BE2C (cell line): ENCODE measurements at regions not wholly inside any gene's neighbourhood (a gene's known extent, or its start where the extent isn't known, plus 50 kb on each side); places are given as distances from the start of the nearest gene placed in this dataset.
A peak's percentile ranks its signal among the peaks of the same experiment; 100 is the strongest.

ENCODE experiments used
- DNase-seq: peaks from one replicate; pipeline ENCODE4 v3.0.0-alpha.2; 2020
- H3K27me3 ChIP-seq: fragments of 250-450 bp; sonication (Bioruptor Pico); 2 replicates; pipeline ENCODE4 v1.5.1; 2020; ENCODE audit warnings: mild to moderate bottlenecking
- H3K36me3 ChIP-seq: fragments of 250-450 bp; sonication (Bioruptor Pico); 2 replicates; pipeline ENCODE4 v1.5.1; 2020; ENCODE audit warnings: mild to moderate bottlenecking
- H3K4me1 ChIP-seq: fragments of 250-450 bp; sonication (Bioruptor Pico); 2 replicates; pipeline ENCODE4 v1.5.1; 2020
- H3K4me3 ChIP-seq: 2 replicates; pipeline ENCODE4 v1.5.1; 2011; ENCODE audit warnings: low read depth, low read length
- H3K9me3 ChIP-seq: fragments of 250-450 bp; sonication (Bioruptor Pico); 2 replicates; pipeline ENCODE4 v1.5.1; 2020
- TF ChIP-seq, protein P1 (sequence below): IDR thresholded peaks from 2 replicates; pipeline ENCODE4 v1.5.1; 2012; ENCODE audit warnings: mild to moderate bottlenecking, low read depth, low read length

DNA sequence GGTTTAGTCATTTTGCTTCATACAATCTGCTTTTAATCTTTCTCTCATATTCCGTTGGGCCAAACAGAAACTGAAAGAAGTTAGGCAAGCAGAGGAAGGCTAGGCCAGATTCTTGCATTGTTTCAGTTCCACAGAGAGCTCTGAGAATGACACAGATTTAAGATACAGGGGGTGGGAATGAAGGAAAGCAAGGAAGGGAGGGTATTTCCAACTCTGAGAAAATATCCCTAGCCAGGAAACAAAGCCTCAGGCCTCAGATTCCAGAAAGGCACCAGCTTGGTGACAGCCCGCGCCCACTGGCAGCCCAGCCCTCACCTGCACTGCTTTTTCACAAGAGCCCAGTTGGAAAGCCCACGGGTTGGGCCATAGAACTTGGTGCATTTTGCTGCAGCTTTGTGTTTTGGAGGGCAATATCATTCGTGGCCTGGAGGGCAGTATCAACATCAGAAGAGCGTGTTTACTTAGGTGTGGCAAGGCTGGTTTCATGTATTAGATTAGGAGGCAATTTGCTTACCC, 63.5 kb downstream of the ENC1 start:
- 0 out of 2 replicates have a peak, but pooled peaks cover 2% of the 10 kb centered on the region for H3K4me1 ChIP-seq
- TF ChIP-seq, protein P1, sequence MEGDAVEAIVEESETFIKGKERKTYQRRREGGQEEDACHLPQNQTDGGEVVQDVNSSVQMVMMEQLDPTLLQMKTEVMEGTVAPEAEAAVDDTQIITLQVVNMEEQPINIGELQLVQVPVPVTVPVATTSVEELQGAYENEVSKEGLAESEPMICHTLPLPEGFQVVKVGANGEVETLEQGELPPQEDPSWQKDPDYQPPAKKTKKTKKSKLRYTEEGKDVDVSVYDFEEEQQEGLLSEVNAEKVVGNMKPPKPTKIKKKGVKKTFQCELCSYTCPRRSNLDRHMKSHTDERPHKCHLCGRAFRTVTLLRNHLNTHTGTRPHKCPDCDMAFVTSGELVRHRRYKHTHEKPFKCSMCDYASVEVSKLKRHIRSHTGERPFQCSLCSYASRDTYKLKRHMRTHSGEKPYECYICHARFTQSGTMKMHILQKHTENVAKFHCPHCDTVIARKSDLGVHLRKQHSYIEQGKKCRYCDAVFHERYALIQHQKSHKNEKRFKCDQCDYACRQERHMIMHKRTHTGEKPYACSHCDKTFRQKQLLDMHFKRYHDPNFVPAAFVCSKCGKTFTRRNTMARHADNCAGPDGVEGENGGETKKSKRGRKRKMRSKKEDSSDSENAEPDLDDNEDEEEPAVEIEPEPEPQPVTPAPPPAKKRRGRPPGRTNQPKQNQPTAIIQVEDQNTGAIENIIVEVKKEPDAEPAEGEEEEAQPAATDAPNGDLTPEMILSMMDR, result no peak
- no peak for DNase-seq
- no peaks in the 10 kb centered on the region for H3K9me3 ChIP-seq
- no peak overlapping the region for H3K4me3 ChIP-seq
- no peaks in the 10 kb centered on the region for H3K36me3 ChIP-seq
- H3K27me3 ChIP-seq, result no peaks in the 10 kb centered on the region

DNA sequence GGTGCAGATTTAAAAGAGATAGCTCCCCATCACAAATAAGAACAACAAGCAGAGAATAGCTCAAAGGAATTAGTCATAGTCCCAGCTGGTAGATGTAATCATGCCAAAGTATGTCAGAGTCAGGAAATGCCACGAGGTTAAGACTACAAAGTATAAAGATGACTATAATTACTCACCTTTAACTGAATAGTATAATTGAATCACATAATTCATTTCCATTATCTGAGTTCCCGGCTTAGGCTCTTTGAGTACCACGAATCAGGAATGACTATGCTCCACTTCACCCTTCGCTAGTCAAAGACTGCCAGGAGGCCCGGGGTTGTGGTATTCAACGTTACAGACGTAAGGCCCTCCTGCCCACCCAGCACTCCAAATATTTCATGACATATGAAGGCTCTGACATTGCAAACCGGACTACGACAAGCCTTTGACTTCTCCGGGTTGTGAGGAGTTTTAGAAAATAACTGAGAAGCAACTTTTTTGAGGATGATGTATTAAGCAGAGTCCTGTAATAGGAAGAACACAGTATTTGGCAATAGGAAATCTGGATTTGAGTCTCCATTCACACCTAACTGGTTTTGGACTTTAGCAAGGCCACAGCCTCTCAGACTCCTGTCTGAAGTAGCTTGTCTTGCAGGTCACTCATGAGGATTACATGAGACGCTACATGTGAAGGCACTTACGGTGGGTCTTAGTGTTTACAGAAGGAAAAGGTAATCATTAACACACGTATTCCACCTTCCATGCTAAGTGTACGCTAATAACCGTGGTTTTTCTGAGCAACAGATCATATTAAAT, 64.6 kb downstream of the ENC1 start:
- Histone ChIP-seq H3K36me3 (no peaks in the 10 kb centered on the region), H3K4me1 (0 out of 2 replicates have a peak, but pooled peaks cover 2% of the 10 kb centered on the region), H3K4me3 (no peak overlapping the region), H3K27me3 (no peaks in the 10 kb centered on the region), H3K9me3 (no peaks in the 10 kb centered on the region)
- TF ChIP-seq, protein P1, result no peak
- peak; percentile 30 for DNase-seq

DNA sequence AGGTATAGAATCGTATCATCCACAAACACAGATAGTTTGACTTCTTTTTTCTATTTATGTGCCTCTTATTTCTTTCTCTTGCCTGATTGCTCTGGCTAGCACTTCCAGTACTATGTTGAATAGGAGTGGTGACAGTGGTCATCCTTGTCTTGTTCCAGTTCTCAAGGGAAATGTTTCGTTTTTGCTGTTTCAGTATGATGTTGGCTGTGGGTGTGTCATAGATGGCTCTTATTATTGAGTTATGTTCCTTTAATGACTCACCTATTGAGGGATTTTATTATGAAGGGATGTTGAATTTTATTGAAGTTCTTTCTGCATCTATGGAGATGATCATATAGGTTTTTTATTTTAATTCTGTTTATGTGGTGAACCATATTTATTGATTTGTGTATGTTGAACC, 70.3 kb downstream of the ENC1 start:
- Histone ChIP-seq H3K27me3 (no peaks in the 10 kb centered on the region), H3K4me1 (no peaks in the 10 kb centered on the region), H3K4me3 (no peak overlapping the region), H3K9me3 (no peaks in the 10 kb centered on the region), H3K36me3 (no peaks in the 10 kb centered on the region)
- DNase-seq, result no peak
- TF ChIP-seq, protein P1, result no peak

DNA sequence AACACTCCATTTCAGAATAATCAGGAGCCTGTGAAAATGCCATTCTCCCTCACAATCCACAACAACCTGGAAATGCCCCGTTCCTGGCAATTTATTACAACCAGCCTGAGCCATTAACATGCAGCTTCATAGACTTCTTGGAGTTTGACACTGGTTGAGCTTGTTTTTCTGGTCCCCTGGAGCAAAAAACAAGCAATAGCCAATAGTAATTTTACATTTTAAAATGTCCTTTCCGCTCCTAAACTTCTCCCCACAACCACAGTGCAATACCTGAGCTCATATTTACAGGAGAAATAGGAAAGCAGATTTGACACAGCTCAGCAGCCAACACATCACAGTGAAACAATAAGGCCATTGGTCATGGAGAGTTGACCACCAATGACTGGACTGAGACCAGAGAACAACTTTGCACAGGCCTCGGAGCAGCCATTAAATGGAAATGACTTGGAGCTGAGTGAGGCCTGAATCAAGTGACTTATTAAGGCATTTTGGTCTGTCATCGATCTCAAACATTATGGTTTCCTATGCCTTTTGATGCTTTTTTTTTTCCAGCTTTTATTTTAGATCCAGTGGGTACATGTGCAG, 73.0 kb downstream of the ENC1 start:
- TF ChIP-seq, protein P1, result no peak
- no peak for DNase-seq
- Histone ChIP-seq H3K36me3 (no peaks in the 10 kb centered on the region), H3K4me1 (no peaks in the 10 kb centered on the region), H3K27me3 (no peaks in the 10 kb centered on the region), H3K9me3 (no peaks in the 10 kb centered on the region), H3K4me3 (no peak overlapping the region)

DNA sequence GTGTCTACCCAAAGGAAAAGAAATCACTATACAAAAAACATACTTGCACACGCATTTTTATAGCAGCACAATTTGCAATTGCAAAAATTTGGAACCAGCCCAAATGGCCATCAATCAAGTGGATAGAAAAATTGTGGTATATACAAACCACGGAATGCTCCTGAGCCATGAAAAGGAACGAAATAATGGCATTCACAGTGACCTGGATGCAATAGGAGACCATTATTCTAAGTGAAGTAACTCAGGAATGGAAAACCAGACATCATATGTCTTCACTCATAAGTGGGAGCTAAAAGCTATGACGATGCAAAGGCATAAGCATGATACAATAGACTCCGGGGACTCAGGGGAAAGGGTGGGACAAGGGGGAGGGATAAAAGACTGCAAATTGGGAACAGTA, 78.4 kb downstream of the ENC1 start:
- TF ChIP-seq, protein P1, result no peak
- Histone ChIP-seq H3K4me3 (no peak overlapping the region), H3K4me1 (peaks cover 15% of the 10 kb centered on the region), H3K27me3 (no peaks in the 10 kb centered on the region), H3K9me3 (no peaks in the 10 kb centered on the region), H3K36me3 (no peaks in the 10 kb centered on the region)
- DNase-seq, result no peak

DNA sequence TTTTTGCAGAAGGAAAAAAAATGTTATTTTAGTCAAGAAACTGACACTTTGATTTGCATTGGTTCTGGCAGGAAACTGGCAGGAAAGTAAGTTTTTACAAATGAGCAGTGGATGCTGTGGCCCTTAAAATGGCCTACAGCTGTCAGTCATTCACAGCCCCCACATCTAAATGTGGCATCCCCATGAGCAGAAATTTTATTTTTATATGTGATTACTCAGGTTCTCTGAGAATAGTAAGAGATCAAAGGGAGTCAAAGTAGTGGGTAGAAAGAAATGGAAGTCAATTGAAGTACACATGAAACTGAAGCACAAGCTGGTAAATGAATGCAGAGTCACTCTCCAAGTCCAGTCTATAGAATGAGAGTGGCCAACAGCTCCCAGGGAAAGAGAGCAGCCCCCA, 80.3 kb downstream of the ENC1 start:
- DNase-seq, result no peak
- no peaks in the 10 kb centered on the region for H3K36me3 ChIP-seq
- peaks cover 30% of the 10 kb centered on the region for H3K4me1 ChIP-seq
- no peaks in the 10 kb centered on the region for H3K27me3 ChIP-seq
- H3K9me3 ChIP-seq, result no peaks in the 10 kb centered on the region
- no peak overlapping the region for H3K4me3 ChIP-seq
- TF ChIP-seq, protein P1, result no peak
